ENCODE measurements at regions not wholly inside any gene's neighbourhood (a gene's known extent, or its start where the extent isn't known, plus 50 kb on each side); places are given as distances from the start of the nearest gene placed in this dataset.

GRCh38 chr1:228830954-228831481 is 95.7 kb downstream of the RHOU start (continued):
- no peak for TF ChIP-seq ZNF567 (CRISPR knock-in tag; IDR thresholded peaks at IDR 0.05; ENCODE audit: borderline replicate concordance)
- 0 out of 2 replicates have a peak, but pooled peaks have one; percentile 9 for TF ChIP-seq AHR (CRISPR knock-in tag; IDR thresholded peaks at IDR 0.05)
- no peak for TF ChIP-seq SRSF1 (optimal IDR thresholded peaks at IDR 0.05; ENCODE audit: low read depth, low read length)
- TF ChIP-seq, protein P1, sequence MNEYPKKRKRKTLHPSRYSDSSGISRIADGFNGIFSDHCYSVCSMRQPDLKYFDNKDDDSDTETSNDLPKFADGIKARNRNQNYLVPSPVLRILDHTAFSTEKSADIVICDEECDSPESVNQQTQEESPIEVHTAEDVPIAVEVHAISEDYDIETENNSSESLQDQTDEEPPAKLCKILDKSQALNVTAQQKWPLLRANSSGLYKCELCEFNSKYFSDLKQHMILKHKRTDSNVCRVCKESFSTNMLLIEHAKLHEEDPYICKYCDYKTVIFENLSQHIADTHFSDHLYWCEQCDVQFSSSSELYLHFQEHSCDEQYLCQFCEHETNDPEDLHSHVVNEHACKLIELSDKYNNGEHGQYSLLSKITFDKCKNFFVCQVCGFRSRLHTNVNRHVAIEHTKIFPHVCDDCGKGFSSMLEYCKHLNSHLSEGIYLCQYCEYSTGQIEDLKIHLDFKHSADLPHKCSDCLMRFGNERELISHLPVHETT (CRISPR knock-in tag; conservative IDR thresholded peaks at IDR 0.05): no peak
- no peak for TF ChIP-seq ZNF780A (CRISPR knock-in tag; IDR thresholded peaks at IDR 0.05)
- peak; percentile 30; the same call in 1 of the 2 replicates for TF ChIP-seq SALL1 (CRISPR knock-in tag; IDR thresholded peaks at IDR 0.05)
- no peak for TF ChIP-seq SUZ12 (IDR thresholded peaks at IDR 0.05; ENCODE audit: low read depth, low read length)
- no peak for TF ChIP-seq POLR2AphosphoS2 (IDR thresholded peaks at IDR 0.05; ENCODE audit: low read depth, low read length)
- no peak for TF ChIP-seq RNF2 (conservative IDR thresholded peaks at IDR 0.05; ENCODE audit: low read depth)
- 0 out of 2 replicates have a peak, but pooled peaks have one; percentile 10 for TF ChIP-seq FOSL1 (CRISPR knock-in tag; IDR thresholded peaks at IDR 0.05; ENCODE audit: borderline replicate concordance)
- TF ChIP-seq ZNF674 (CRISPR knock-in tag; IDR thresholded peaks at IDR 0.05; ENCODE audit: low read depth): no peak
- TF ChIP-seq ZFX (CRISPR knock-in tag; IDR thresholded peaks at IDR 0.05; ENCODE audit: low read depth): 0 out of 2 replicates have a peak, but pooled peaks have one; percentile 7
- no peak for TF ChIP-seq ZNF235 (CRISPR knock-in tag; IDR thresholded peaks at IDR 0.05; ENCODE audit: borderline replicate concordance)
- no peak for TF ChIP-seq ZMYM3 (CRISPR knock-in tag; IDR thresholded peaks at IDR 0.05)
- no peak for TF ChIP-seq FOXK2 (IDR thresholded peaks at IDR 0.05)
- TF ChIP-seq ATF1 (CRISPR knock-in tag; IDR thresholded peaks at IDR 0.05): peak; percentile 32; the same call in 1 of the 2 replicates
- TF ChIP-seq ZNF704 (CRISPR knock-in tag; IDR thresholded peaks at IDR 0.05; ENCODE audit: borderline replicate concordance): no peak
- TF ChIP-seq NR2F2 (IDR thresholded peaks at IDR 0.05; ENCODE audit: borderline replicate concordance, low read depth): no peak
- TF ChIP-seq HNF4A (CRISPR knock-in tag; IDR thresholded peaks at IDR 0.05): peak; percentile 41; the same call in 1 of the 2 replicates
- TF ChIP-seq FOXA3 (CRISPR knock-in tag; IDR thresholded peaks at IDR 0.05): no peak
- no peak for TF ChIP-seq ZNF761 (CRISPR knock-in tag; conservative IDR thresholded peaks at IDR 0.05)
- TF ChIP-seq MYNN (CRISPR knock-in tag; IDR thresholded peaks at IDR 0.05; ENCODE audit: low read depth): no peak
- TF ChIP-seq ZBTB25 (CRISPR knock-in tag; IDR thresholded peaks at IDR 0.05): 0 out of 2 replicates have a peak, but pooled peaks have one; percentile 23
- TF ChIP-seq TOE1 (CRISPR knock-in tag; IDR thresholded peaks at IDR 0.05): no peak
- no peak for TF ChIP-seq ADNP (CRISPR knock-in tag; IDR thresholded peaks at IDR 0.05)
- no peak for TF ChIP-seq ZNF34 (CRISPR knock-in tag; IDR thresholded peaks at IDR 0.05; ENCODE audit: borderline replicate concordance)
- 0 out of 2 replicates have a peak, but pooled peaks have one; percentile 18 for TF ChIP-seq ZNF335 (CRISPR knock-in tag; IDR thresholded peaks at IDR 0.05)
- TF ChIP-seq TBX2 (CRISPR knock-in tag; IDR thresholded peaks at IDR 0.05; ENCODE audit: borderline replicate concordance): peak; percentile 53; the same call in 1 of the 2 replicates

Data from HepG2 (cell line).